Glutamatergic neuron (in vitro differentiated cells): ENCODE measurements at regions not wholly inside any gene's neighbourhood (a gene's known extent, or its start where the extent isn't known, plus 50 kb on each side); places are given as distances from the start of the nearest gene placed in this dataset.

ENCODE experiments used
- DNase-seq: peaks from one replicate; pipeline ENCODE4 v3.0.0; 2022
- H3K27ac Mint-ChIP-seq: one replicate; pipeline ENCODE4 v1.8.0; 2020; ENCODE audit warnings: mild to moderate bottlenecking, mixed read lengths, inconsistent platforms; ENCODE audit not compliant: unreplicated experiment
- H3K27me3 Mint-ChIP-seq: one replicate; pipeline ENCODE4 v1.8.0; 2020; ENCODE audit warnings: mild to moderate bottlenecking, moderate library complexity, mixed read lengths, inconsistent platforms; ENCODE audit not compliant: unreplicated experiment
- H3K36me3 Mint-ChIP-seq: one replicate; pipeline ENCODE4 v1.8.0; 2020; ENCODE audit warnings: mild to moderate bottlenecking, mixed read lengths, inconsistent platforms; ENCODE audit not compliant: unreplicated experiment
- H3K4me1 Mint-ChIP-seq: one replicate; pipeline ENCODE4 v1.8.0; 2020; ENCODE audit warnings: mild to moderate bottlenecking, low read depth, mixed read lengths, inconsistent platforms; ENCODE audit not compliant: unreplicated experiment
- H3K4me3 Mint-ChIP-seq: one replicate; pipeline ENCODE4 v1.8.0; 2020; ENCODE audit warnings: mild to moderate bottlenecking, mixed read lengths, inconsistent platforms; ENCODE audit not compliant: unreplicated experiment
- H3K9me3 Mint-ChIP-seq: one replicate; pipeline ENCODE4 v1.8.0; 2020; ENCODE audit warnings: mild to moderate bottlenecking, moderate library complexity, mixed read lengths, inconsistent platforms; ENCODE audit not compliant: unreplicated experiment
- TF ChIP-seq, protein P1 (sequence below): fragments of 200-600 bp; sonication (generic); IDR thresholded peaks from one replicate; pipeline ENCODE4 v1.5.0; 2021; ENCODE audit not compliant: partially characterized antibody, unreplicated experiment

DNA sequence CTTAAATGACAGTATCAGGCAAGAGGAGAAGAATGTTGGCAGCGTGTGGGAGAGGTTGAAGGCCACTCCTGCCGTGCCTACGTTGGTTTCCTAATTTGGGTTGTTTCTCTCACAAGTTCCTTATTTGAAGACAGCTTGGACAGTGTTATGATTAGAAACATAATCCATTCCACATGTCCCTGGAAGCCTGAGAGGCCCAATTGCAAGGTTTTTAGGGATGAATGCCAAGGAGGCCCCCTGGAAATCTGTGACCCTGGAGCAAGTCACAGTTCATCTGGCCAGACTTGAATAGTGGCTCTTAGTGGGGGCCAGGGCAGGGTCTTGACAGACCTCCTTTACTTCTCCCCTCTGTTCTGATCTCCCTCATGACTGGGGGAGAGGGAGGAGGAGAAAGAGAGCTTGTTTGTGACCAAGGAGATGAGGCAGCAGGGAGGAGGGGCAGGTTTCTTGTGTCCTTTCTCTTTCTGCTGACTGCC is 584.4 kb upstream of the TBL1XR1 start:
- no peak for DNase-seq
- peaks cover 5% of the 10 kb centered on the region for H3K27me3 Mint-ChIP-seq
- H3K4me3 Mint-ChIP-seq: no peak overlapping the region
- H3K27ac Mint-ChIP-seq: no peak overlapping the region
- H3K36me3 Mint-ChIP-seq: no peaks in the 10 kb centered on the region
- peaks cover 1% of the 10 kb centered on the region for H3K9me3 Mint-ChIP-seq
- no peaks in the 10 kb centered on the region for H3K4me1 Mint-ChIP-seq
- TF ChIP-seq, protein P1, sequence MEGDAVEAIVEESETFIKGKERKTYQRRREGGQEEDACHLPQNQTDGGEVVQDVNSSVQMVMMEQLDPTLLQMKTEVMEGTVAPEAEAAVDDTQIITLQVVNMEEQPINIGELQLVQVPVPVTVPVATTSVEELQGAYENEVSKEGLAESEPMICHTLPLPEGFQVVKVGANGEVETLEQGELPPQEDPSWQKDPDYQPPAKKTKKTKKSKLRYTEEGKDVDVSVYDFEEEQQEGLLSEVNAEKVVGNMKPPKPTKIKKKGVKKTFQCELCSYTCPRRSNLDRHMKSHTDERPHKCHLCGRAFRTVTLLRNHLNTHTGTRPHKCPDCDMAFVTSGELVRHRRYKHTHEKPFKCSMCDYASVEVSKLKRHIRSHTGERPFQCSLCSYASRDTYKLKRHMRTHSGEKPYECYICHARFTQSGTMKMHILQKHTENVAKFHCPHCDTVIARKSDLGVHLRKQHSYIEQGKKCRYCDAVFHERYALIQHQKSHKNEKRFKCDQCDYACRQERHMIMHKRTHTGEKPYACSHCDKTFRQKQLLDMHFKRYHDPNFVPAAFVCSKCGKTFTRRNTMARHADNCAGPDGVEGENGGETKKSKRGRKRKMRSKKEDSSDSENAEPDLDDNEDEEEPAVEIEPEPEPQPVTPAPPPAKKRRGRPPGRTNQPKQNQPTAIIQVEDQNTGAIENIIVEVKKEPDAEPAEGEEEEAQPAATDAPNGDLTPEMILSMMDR: no peak

DNA sequence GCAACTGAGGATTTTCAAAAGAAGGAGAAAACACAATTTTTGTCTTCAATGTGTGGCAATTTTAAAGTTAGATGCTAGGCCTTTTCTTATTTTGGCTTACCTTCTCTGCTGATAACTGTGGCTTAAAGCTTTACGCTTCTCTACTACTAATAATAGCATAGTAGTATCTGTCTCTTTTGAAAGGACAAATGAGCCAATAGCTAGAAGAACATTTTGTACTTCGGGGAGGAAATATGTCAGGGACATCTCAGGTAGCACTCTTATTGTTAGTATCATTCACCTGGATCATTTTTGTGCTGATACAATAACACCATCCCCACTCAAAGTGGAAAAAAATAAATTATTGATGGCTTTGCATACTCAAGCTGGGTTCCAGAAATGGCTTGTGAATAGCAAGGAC is 586.1 kb upstream of the TBL1XR1 start:
- peaks cover 1% of the 10 kb centered on the region for H3K9me3 Mint-ChIP-seq
- H3K4me1 Mint-ChIP-seq: no peaks in the 10 kb centered on the region
- DNase-seq: no peak
- H3K4me3 Mint-ChIP-seq: no peak overlapping the region
- TF ChIP-seq, protein P1: no peak
- H3K27ac Mint-ChIP-seq: no peak overlapping the region
- H3K27me3 Mint-ChIP-seq: peaks cover 5% of the 10 kb centered on the region
- H3K36me3 Mint-ChIP-seq: no peaks in the 10 kb centered on the region

DNA sequence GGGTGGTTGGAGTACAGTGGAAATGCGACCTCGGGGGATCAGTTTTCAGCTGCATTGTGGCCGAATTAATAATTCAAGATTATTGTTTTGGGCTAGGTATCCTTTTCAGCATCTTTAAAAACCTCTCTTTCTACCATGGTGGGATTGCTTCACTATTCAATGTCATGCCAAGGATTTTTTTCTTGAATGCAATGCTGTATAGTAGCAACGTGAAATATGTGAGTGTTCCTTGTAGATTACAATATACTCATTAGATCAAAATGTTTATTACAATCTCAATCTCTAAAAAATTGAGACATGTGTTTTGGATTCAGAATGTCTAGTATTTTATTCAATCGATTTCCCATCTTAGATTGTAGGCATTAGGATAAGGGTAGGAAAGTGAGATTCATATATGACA is 586.5 kb upstream of the TBL1XR1 start:
- TF ChIP-seq, protein P1: no peak

DNA sequence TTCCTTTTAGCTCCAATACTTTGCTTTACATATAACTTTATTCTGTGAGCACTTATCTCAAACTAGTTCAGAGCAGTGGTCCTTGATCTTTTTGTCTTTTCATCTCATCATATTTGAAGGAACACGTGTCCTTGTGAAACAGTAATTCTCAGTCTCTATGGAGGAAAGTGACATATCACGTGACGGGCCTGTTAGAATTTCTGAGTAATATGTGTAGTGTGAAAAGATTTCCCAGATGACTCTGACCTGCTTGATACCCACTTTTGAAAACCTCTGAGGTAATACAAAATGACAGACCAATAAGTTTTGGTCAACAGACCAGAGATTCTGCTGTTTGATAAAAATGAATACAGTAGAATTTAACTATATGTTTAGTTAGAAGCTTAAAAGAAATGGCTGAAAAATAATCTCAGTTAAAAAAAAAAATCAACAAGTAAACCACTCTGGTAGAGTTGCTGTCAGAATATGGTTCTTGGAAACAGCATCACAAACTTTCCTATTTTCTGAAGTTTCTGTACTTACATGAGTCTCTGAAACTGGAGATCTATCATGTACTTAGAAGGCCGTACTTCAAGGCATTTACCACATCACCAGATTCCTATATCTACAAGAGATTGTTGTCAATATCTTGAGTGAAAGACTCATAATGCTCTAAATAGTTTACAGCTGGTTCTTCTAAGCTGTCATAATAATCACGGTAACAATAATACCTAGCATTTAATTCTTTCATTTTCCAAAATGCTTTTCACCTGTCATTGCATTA is 590.2 kb upstream of the TBL1XR1 start:
- no peak overlapping the region for H3K4me3 Mint-ChIP-seq
- DNase-seq: no peak
- TF ChIP-seq, protein P1: no peak
- no peaks in the 10 kb centered on the region for H3K4me1 Mint-ChIP-seq
- no peaks in the 10 kb centered on the region for H3K36me3 Mint-ChIP-seq
- H3K27me3 Mint-ChIP-seq: no peaks in the 10 kb centered on the region
- H3K27ac Mint-ChIP-seq: no peak overlapping the region
- H3K9me3 Mint-ChIP-seq: no peaks in the 10 kb centered on the region

More for the DNA sequence above, 586.5 kb upstream of the TBL1XR1 start:
- H3K4me1 Mint-ChIP-seq: no peaks in the 10 kb centered on the region
- H3K9me3 Mint-ChIP-seq: peaks cover 1% of the 10 kb centered on the region
- H3K4me3 Mint-ChIP-seq: no peak overlapping the region
- DNase-seq: no peak
- peaks cover 5% of the 10 kb centered on the region for H3K27me3 Mint-ChIP-seq
- no peaks in the 10 kb centered on the region for H3K36me3 Mint-ChIP-seq
- no peak overlapping the region for H3K27ac Mint-ChIP-seq

DNA sequence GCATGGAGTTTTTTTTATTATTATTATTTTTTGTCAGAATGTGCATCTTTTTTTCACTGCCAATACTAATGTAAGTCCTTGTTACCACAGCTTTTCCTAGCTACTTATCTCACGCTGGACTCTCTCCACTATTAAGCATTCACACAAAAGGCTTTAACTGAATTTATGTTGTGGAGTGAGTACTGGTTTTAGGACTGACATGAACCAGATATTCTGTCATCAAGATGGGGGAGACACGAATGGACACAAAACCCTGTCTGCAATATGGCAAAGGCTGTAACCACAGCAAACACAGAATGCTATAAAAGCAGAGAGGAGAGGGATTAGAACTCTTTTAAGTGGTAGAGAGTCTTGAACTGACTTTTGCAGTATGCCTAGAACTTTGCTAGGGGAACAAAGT is 592.2 kb upstream of the TBL1XR1 start:
- Mint-ChIP-seq H3K9me3 (no peaks in the 10 kb centered on the region), H3K4me1 (no peaks in the 10 kb centered on the region), H3K27me3 (no peaks in the 10 kb centered on the region), H3K36me3 (no peaks in the 10 kb centered on the region), H3K27ac (no peak overlapping the region), H3K4me3 (no peak overlapping the region)
- TF ChIP-seq, protein P1: no peak
- no peak for DNase-seq
